DOHH2 (cell line): ENCODE measurements at regions not wholly inside any gene's neighbourhood (a gene's known extent, or its start where the extent isn't known, plus 50 kb on each side); places are given as distances from the start of the nearest gene placed in this dataset.

Experiments used
- H3F3A ChIP-seq: fragments of 200-600 bp; sonication (generic), shearing (Covaris generic); 2 replicates; pipeline ENCODE4 v1.6.0; 2016; ENCODE audit warnings: antibody characterized with exemption, mild to moderate bottlenecking; ENCODE audit not compliant: control insufficient read depth, insufficient read depth
- H3K27ac ChIP-seq: fragments of 200-600 bp; sonication (generic); 2 replicates; pipeline ENCODE4 v1.5.1; 2014; ENCODE audit warnings: low read depth, mild to moderate bottlenecking, low read length, moderate library complexity
- H3K27me3 ChIP-seq: fragments of 200-600 bp; sonication (generic); 2 replicates; pipeline ENCODE4 v1.6.1; 2014; ENCODE audit warnings: mild to moderate bottlenecking, low read length, mixed read lengths; ENCODE audit not compliant: control insufficient read depth
- H3K36me3 ChIP-seq: fragments of 200-600 bp; sonication (generic); 2 replicates; pipeline ENCODE4 v1.6.1; 2014; ENCODE audit warnings: mild to moderate bottlenecking, low read length, moderate library complexity, mixed read lengths; ENCODE audit not compliant: control insufficient read depth
- H3K4me1 ChIP-seq: fragments of 200-600 bp; sonication (generic); 2 replicates; pipeline ENCODE4 v1.6.1; 2014; ENCODE audit warnings: mild to moderate bottlenecking, low read length, mixed read lengths; ENCODE audit not compliant: control insufficient read depth
- H3K4me2 ChIP-seq: fragments of 200-600 bp; sonication (generic); 2 replicates; pipeline ENCODE4 v1.6.0; 2014; ENCODE audit warnings: mild to moderate bottlenecking, low read length, moderate library complexity
- H3K4me3 ChIP-seq: fragments of 200-600 bp; sonication (generic); 2 replicates; pipeline ENCODE4 v1.5.1; 2014; ENCODE audit warnings: mild to moderate bottlenecking, low read length, mixed read lengths
- H3K79me2 ChIP-seq: fragments of 200-600 bp; sonication (generic); 2 replicates; pipeline ENCODE4 v1.6.1; 2014; ENCODE audit warnings: mild to moderate bottlenecking, low read length, mixed read lengths; ENCODE audit not compliant: control insufficient read depth
- H3K9me2 ChIP-seq: fragments of 200-600 bp; sonication (generic); replicated peaks from 2 replicates; pipeline ENCODE4 v1.6.1; 2014; ENCODE audit warnings: mild to moderate bottlenecking, low read length, mixed read lengths; ENCODE audit not compliant: control insufficient read depth
- H3K9me3 ChIP-seq: fragments of 200-600 bp; sonication (generic); 2 replicates; pipeline ENCODE4 v1.6.1; 2014; ENCODE audit warnings: antibody characterized with exemption, low read length, mixed read lengths; ENCODE audit not compliant: control insufficient read depth, insufficient read depth
- H4K20me1 ChIP-seq: fragments of 200-600 bp; sonication (generic); 2 replicates; pipeline ENCODE4 v1.6.0; 2014; ENCODE audit warnings: low read depth, mild to moderate bottlenecking, antibody characterized with exemption, low read length, moderate library complexity; ENCODE audit not compliant: control insufficient read depth, insufficient read depth
- CTCF ChIP-seq: fragments of 200-600 bp; sonication (generic); IDR thresholded peaks from one replicate; pipeline ENCODE4 v1.5.1; 2014; ENCODE audit warnings: antibody characterized with exemption, mild to moderate bottlenecking, low read depth, low read length; ENCODE audit not compliant: poor library complexity, severe bottlenecking
- EZH2phosphoT487 ChIP-seq: fragments of 200-600 bp; sonication (generic); IDR thresholded peaks from 2 replicates; pipeline ENCODE4 v1.6.1; 2017; ENCODE audit warnings: borderline replicate concordance, mild to moderate bottlenecking, antibody characterized with exemption, low read length, moderate library complexity, mixed read lengths

GRCh38 chr2:66017763-66018162 is 417.2 kb upstream of the MEIS1 start:
- Histone ChIP-seq H3K9me2 (no peaks in the 10 kb centered on the region), H3F3A (no peaks in the 10 kb centered on the region), H3K79me2 (no peaks in the 10 kb centered on the region), H3K4me2 (no peak overlapping the region), H4K20me1 (no peaks in the 10 kb centered on the region), H3K27ac (no peak overlapping the region), H3K36me3 (no peaks in the 10 kb centered on the region), H3K9me3 (0 out of 2 replicates have a peak, but pooled peaks cover 3% of the 10 kb centered on the region), H3K4me3 (no peak overlapping the region), H3K27me3 (no peaks in the 10 kb centered on the region), H3K4me1 (no peaks in the 10 kb centered on the region)
- TF ChIP-seq CTCF (no peak), EZH2phosphoT487 (no peak)

GRCh38 chr2:66014450-66014849 is 420.5 kb upstream of the MEIS1 start:
- TF ChIP-seq EZH2phosphoT487 (no peak), CTCF (no peak)
- Histone ChIP-seq H3K27me3 (no peaks in the 10 kb centered on the region), H3K9me3 (no peaks in the 10 kb centered on the region), H3K9me2 (no peaks in the 10 kb centered on the region), H3K27ac (no peak overlapping the region), H3F3A (no peaks in the 10 kb centered on the region), H4K20me1 (no peaks in the 10 kb centered on the region), H3K4me1 (no peaks in the 10 kb centered on the region), H3K36me3 (no peaks in the 10 kb centered on the region), H3K4me2 (no peak overlapping the region), H3K79me2 (no peaks in the 10 kb centered on the region), H3K4me3 (no peak overlapping the region)

- Histone ChIP-seq H3K4me1 (no peaks in the 10 kb centered on the region), H3K27me3 (no peaks in the 10 kb centered on the region), H4K20me1 (no peaks in the 10 kb centered on the region), H3K79me2 (no peaks in the 10 kb centered on the region), H3F3A (no peaks in the 10 kb centered on the region), H3K4me3 (no peak overlapping the region), H3K36me3 (no peaks in the 10 kb centered on the region), H3K9me2 (no peaks in the 10 kb centered on the region), H3K4me2 (no peak overlapping the region), H3K9me3 (no peaks in the 10 kb centered on the region), H3K27ac (no peak overlapping the region)
- TF ChIP-seq EZH2phosphoT487 (no peak), CTCF (peak; percentile 43)
These were observed 421.5 kb upstream of the MEIS1 start for GRCh38 chr2:66013456-66013855.

- H3K27me3 ChIP-seq = no peaks in the 10 kb centered on the region
- no peaks in the 10 kb centered on the region for H3K9me2 ChIP-seq
- TF ChIP-seq EZH2phosphoT487 (no peak), CTCF (no peak)
- H3K4me2 ChIP-seq = no peak overlapping the region
- no peaks in the 10 kb centered on the region for H4K20me1 ChIP-seq
- H3K36me3 ChIP-seq = no peaks in the 10 kb centered on the region
- H3K4me1 ChIP-seq = no peaks in the 10 kb centered on the region
- no peaks in the 10 kb centered on the region for H3F3A ChIP-seq
- H3K27ac ChIP-seq = no peak overlapping the region
- H3K4me3 ChIP-seq = no peak overlapping the region
- H3K79me2 ChIP-seq = no peaks in the 10 kb centered on the region
- H3K9me3 ChIP-seq = no peaks in the 10 kb centered on the region
These were observed 431.0 kb upstream of the MEIS1 start for GRCh38 chr2:66003931-66004330.
